HG03442 (cell line): ENCODE measurements at regions not wholly inside any gene's neighbourhood (a gene's known extent, or its start where the extent isn't known, plus 50 kb on each side); places are given as distances from the start of the nearest gene placed in this dataset.

Experiments used
- ATAC-seq: cut with Tn5 transposase; IDR thresholded peaks from one replicate; pipeline ENCODE4 v1.9.1; 2021; ENCODE audit warnings: mild to moderate bottlenecking, moderate library complexity; ENCODE audit not compliant: unreplicated experiment

DNA sequence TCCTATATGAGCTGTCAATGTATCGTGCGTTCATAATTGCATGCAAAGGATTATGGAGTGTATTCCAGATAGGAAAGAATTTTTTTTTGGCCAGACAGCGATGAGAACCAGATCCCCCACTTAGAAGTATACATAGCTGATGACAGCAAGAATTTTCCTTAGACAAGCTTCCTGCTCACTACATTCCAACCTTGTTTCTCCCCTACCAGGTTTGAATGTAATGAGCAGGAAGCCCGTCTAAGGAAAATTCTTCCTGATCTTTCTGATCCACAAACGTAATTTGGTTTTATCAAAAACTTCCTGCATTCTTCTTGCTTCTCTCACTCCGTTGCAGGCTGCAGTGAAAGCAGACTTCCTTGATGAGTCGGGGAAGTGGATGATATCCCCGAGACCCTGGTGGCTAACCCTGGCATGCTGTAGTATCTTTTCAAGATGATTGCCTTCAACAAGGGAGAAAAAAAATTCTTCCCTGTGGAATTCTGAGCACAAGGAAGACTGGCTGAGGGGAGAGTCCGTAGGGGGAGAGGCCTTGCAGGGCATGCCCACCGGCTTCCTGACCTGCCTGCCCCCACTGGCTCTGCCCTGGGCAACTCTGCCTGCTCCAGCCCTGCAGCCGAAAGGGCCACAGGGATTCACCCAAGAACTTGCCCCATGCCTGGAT lies 243.1 kb downstream of the TLE3 start:
- no peak for ATAC-seq

DNA sequence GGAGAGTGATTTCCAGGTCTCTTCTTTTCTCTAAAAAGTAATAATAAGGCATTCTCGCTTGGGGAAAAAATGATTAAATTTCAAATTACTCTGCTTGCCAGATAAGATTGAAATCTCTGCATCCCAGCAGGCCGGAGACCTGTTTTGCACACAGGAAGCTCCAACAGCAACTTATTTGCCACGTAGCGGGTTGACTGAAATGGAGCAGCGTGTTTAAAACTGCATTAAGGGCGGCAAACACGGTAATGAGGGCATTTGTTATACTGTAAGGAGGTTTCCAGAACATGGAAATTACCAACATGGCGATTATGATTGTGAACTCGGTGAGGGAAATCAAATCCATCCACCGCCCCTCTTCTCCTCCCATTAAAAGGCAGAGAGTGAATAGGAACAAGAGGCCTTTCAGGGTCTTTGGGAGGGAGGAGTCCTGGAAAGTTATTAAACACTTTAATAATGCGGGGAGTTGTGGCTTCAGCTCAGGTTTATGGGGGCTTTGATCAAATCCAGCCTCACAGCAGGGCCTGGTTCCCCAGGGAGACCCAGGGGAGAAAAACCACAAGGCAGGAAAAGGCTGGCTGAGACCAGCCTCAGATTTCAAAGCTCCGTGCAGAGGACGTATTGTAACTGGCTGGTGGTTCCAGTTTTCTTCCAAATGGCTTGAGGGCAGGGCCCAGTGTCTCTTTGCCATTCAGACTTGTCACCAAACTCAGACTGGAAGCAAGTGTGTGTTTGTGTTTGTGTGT lies 242.3 kb downstream of the TLE3 start:
- ATAC-seq = no peak

DNA sequence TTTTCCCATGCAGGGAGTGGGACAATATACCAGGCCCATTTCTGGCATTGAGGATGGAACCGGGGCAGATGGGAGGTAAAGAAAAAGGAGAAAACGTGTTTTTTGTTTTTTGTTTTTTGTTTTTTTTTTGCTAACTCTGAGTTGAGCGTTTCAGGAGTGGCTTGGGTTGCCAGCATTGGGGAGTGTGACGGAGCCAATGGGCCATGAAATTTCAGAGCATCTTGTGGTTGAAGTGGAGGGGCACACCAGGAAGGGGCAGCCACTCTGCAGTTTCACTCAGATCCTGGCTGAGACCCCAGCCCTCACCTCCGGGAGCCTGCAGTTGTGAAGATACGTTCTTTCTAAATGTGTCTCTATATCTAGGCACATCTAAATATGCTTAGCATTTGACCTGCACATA lies 240.5 kb downstream of the TLE3 start:
- ATAC-seq = no peak

DNA sequence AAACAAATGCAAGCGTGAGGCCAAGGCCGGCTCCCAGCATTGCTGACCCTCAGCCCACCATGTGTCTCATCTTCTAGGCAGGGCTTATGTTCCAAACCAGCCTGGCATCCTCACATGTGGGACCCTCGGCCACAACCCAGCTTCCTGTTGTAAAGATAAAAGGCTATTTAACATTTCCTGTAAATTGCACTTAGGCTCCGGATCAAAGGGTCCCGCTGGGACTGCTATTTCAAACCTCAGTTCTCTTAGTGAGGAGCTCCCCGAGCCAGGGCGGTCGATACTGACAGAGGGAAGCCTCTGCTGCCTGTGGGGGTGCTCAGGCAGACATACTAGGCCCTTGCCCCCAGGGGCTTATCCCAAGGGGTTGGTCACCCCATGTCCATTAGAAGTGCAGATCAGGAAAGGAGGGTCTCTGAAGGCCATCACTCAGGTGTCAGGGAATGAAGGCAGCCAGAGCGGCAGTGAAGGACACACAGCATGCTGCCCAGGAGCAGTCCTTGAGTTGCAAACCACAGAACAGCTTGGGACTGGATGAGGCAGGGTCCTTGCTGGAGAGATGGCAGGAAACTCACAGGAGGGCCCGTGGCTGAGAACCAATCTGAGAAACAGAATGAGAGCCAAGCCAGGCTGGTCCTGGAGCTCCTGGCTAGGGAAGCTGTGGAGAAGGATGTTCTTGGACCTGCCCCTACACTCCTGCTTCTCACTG lies 239.9 kb downstream of the TLE3 start:
- no peak for ATAC-seq

DNA sequence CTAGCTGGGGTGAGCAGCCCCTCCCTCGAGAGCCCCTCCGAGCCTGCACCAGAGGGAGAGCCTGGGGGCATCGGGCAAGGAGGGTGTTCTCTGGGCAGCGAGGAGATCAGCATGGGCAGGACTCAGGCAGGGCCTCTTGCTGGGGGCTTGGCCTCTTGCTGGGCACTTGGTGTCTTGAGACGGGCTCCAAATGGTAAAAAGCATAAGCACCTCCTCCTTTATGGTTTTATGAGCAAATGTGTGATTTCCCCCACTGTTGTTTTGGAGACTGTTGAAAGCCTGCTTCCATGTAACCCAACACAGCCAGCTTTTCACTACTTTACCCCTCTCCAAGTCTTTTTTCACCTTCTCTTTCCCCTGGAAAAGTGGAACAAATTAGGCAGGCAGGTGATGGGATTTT lies 239.3 kb downstream of the TLE3 start:
- no peak for ATAC-seq

DNA sequence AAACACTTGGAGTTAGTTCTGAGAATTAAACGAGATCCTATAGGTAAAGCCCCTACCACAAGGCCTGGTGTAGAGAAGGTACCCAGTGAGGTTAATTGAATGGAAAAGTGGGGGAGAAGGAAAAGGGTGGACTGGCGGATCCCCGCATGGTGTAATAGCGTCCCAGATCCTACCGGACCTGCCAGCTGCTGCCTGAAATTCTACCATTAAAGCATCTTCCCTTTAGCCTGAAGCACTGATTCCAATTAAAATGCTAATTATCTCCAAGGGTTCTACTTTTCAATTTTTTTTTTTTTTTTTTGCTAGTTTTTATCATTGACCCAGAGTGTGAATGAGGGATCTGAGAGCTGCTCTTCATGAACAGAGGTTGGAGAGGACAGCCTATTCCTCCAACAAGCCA lies 237.9 kb downstream of the TLE3 start:
- no peak for ATAC-seq

DNA sequence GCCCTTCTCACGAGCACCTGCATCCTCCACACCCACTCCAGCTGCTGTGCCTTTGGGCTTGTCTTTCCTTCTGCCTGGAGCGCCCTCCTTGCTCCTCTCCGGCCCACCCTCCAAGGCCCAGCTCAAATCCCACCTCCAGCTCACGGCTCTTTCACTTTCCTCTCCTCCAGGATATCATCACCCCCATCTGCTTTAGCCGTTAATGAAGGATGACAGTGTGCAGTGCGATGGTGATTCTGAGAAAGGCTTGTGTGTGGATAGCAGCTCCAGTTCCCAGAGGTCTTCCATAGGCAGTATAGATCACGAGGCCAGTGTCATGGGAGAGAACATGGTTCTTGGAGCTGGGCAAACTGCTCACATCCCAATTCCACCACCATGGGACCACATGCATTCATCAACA lies 237.4 kb downstream of the TLE3 start:
- ATAC-seq = no peak

DNA sequence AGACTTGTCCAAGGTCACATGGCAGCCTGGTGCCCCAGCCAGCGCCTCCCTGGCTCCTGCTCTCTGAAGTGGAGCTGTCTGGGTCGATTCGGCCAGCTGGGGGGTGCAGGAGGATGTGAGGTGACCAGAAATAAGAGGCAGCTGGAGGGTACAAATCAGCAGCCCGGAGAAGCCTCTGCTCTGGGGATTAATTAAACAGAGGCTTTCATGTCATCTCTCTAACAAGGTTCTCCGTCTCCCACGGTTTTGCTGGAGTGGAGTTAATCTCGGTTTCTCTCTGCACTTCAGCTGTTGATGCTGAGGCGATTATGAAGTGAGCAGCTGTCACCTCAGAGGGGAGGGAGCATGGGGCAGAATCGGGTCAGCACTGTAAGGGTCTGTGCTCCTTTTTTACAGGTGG lies 236.8 kb downstream of the TLE3 start:
- no peak for ATAC-seq

DNA sequence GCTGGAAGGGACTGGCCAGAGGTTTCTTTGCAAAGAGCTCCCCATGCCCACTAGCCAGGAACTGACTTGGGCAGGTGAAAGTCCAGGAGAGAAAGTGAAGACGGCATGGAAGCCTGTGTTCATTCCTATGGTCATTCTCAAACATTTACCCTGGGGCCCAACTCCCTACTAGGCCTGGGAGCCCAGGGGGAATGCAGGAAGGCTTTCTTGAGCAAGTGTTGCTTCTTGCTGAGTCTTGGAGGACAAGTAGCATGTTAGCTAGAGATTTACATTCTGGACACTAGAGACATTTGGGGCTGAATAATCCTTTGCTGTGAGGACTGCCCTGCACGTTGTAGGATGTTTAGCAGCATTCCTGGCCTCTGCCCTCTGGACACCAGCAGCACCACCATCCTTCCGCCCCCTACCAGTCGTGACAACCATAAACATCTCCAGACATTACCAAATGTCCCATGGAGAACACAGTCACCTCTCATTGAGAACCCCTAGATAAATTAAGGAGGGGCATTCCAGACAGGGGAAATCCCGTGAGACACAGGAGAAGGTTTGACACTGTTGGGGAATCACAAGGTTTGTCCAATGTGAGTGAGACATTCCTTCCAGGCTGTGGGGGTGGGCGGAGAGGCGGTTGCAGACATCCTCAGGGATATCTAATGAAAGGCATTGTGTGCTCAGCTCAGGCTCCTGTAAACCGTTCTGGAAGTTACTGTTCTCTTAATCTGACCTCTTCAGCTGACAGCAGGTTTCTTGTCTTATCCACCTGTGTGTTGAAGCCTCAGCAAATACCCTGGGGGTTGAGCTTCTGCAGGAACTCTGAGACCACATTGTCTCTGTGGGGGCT lies 236.2 kb downstream of the TLE3 start:
- no peak for ATAC-seq

DNA sequence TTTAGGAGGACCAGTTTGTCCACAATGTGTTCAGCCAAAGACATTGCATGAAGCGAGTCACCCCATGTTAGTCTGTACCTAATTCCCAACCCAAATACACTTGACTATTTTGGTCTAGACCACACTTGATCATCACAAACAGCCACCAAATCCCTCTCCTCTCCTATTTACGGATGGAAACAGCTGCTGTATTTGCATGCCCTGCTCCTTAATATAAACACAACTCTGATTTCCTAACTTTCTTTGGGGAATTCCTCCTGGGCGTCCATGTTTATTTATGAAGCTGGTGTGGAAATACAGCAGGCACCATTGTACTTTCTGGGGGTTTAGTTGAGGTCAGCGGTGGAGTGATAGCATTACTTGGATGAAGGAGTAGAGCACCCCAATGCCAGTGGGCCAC lies 235.2 kb downstream of the TLE3 start:
- no peak for ATAC-seq

DNA sequence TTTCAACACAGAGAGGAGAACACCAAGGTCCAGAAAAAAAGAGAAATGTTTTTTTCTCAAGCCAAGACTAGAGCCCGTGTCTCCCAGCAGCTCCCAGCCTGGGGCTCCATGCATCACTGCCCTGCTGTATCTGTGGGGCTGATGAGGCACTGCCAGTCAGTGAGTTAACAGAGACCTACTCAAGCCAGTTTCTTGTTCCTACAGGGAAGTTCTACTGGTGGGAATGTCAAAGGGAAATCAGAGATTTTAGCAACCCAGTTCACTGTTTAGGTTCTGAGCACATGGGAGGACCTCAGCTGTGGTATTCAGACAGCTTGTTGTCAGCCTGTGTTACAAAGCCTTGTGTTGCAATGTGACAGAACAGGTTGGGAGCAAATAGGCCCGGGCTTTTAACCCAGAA lies 234.3 kb downstream of the TLE3 start:
- ATAC-seq = no peak

DNA sequence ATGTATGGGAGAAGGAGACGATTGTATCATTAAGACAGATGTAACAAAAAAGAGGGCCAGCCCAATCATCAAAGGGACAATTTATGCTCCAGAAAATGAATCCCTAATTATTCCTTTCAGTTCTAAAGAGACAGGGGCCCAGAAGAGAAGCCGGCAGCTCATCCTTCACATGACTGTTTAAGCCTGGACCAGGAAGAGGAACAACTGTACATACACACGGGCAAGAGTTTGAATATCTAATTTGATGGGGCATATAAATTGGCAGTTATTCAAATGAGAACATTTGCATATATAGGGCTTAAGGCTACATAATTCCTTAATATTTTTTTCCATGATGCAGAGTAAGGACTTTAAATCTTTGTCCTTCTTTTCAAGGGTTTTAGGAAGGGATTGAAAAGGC lies 232.3 kb downstream of the TLE3 start:
- ATAC-seq = no peak

DNA sequence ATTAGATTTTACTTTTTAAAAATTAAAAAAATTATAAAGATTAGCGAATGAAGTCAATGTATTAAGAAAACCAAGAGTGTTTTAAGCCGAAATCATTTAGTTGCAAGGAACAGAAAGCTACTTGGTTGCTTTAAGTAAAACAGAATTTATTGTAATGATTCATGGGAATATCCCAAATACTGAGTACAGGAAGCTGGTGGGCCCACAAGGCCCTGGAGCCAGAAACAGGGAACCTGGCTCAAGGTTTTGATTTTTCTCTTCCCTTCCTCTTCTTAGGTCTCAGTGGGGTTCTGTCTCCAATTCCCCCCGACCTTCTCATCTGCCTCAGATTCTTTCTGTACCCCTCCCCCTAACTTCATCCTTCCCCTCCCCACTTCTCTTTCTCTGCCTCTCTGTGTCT lies 229.0 kb downstream of the TLE3 start:
- ATAC-seq = no peak

DNA sequence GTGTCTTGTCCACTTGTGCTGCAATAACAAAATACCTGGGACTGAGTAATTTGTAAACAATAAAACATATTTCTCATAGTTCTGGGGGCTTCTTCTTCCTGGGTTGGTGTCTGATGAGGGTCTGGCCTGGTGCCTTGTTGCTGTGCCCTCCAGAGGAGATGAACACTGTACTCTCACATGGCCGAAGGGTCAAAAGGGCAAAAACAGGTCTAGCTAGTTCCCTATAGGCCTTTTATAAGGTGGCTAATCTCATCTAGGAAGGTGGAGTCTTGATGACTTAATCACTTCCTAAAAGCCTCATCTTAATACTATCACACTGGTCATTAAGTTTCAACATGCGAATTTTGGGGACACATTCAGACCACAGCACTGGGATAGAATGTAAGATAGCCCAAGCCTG lies 228.4 kb downstream of the TLE3 start:
- no peak for ATAC-seq

DNA sequence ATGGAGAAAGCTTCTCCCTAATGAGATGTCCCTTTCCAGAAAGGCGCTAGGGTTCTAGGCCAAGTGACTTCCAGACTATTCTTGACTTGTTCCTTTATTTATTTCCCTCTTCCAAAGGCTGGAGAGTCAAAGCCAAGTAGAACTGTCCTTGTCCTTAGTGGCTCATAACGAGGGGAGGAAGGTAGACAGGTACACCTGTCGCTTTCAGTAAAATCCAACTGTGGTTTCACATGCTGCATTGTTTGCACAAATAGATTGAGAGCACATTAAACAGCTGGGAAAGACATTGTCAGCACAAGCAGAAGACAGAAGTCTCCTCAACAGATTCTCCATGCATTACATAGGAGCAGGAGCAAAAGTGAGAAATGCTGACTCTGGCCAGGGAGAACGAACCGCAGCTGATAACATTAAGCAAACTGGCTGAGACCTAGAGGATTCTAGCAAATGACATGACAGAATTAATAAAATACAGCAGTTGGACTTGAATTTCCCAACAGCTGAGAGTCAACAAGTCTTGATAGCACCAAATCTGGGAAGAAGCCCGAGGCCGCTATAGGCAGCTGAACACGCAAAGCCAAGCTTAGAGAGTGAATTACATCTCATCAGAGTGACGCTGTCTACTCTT lies 227.7 kb downstream of the TLE3 start:
- ATAC-seq = no peak

DNA sequence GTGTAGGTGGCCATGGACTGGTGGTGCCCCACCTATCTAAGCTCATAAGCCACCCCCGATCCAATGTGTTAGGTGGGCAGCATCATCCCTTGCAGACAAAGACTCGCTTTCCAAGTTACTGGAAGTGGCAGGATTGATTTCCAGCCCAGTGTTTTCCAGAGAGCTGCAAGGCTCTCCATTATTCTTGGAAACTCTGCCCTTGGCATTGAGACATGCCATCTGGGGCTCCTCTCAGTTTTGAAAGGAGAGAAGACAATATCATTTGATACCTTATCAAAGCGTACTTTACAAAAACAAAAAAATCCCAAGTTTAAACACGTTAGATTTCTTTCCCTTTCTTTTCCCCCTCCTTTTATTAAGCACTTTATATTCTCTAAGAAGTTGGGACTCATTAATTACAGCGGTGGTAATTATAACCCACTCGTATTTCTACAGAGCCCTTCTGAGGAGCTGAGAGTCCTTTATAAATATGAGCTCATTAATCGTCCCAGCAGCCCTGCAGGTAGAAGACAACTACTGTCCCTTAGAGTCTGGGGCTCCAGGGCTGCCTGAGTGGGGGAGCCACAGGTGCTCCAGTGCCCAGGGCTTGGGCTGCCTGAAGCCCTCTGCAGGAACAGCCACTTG lies 226.1 kb downstream of the TLE3 start:
- no peak for ATAC-seq

DNA sequence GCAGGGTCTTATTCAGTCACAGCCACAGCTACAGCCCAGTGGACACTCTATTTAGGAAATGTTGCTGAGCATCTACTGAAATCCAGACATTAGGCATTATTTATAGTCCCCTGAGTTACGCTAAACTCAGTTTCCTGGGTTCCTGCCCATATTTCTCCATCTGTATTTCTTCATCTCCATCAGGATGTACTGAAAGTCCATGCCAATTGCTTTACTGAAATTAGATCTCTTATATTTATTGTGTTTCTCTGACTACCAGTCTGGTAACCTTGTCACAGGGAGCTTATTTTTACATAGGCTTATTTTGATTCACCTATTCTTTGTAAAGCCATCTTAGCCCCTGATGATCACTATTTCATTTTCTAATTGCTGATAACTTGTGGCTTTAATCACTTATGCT lies 223.9 kb downstream of the TLE3 start:
- no peak for ATAC-seq

DNA sequence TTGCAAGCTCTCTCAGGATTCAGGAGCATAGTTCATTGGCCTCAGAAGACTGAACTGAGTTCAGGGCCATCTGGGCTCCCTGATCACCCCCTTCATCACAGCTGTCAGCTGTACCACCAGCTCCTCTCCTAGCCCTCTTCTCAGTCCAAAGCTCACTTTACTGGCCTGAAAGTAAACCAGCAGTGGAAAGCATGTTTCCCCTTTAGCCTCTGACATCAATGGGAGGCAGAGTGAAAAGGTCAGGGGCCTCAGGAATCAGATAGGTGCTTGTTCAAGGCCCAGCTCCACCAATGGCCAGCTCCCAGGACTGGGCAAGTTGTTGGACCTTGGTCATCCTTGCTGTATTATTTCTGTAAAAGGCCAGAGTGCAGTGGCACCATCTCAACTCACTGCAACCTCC lies 223.4 kb downstream of the TLE3 start:
- no peak for ATAC-seq

DNA sequence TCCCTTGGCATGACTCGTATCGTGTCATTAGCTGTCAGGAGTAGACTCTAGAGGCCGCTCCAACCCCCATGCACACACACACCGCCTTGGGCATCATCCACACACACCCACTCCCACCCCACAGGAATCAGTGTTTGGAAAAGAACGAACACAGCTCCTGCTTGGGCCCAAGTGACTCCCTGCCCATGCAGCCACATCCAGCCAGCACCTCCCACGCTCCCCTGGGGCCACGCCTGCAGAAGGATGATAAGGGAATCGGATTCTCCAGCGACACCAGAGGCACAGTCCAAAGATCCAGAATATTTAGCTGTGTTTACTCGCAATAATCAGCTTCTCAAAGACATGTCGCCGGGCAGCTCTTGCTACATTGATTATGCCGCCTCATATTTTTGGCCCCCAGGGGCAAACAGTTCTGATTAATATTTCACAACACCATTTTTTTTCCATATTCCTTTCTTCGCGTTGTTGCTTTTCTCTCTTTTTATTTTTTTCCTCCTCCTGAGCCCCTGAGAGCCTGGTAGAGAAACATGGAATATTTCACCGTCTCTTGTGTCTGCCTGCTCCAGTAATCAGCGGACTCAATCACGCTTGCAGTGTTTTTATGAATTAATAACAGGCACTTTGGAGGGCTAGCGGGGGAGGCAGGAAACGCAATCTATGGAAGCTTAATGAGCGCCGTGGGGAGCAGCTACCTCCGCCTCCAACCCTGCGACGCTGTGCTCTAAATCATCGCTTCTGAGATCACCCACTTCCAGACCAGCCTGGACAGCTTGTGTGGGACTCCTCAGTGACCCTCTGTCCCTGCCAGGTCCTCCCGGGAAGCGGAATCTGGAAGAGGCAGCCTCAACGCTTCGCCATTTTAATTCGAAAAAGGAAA lies 221.4 kb downstream of the TLE3 start:
- no peak for ATAC-seq
